Glomerular endothelial cell (primary cell): ENCODE measurements at regions not wholly inside any gene's neighbourhood (a gene's known extent, or its start where the extent isn't known, plus 50 kb on each side); places are given as distances from the start of the nearest gene placed in this dataset.

ENCODE experiments used
- DNase-seq: peaks from one replicate; pipeline ENCODE4 v3.0.0-alpha.2; 2011; ENCODE audit warnings: low read depth, low spot score; ENCODE audit errors: extremely low read depth

- DNase-seq = no peak
Observed at GRCh38 chr4:29521281-29521680, 1198.9 kb upstream of the PCDH7 start.

GRCh38 chr4:29536745-29537144, 1183.4 kb upstream of the PCDH7 start:
- no peak for DNase-seq

DNA sequence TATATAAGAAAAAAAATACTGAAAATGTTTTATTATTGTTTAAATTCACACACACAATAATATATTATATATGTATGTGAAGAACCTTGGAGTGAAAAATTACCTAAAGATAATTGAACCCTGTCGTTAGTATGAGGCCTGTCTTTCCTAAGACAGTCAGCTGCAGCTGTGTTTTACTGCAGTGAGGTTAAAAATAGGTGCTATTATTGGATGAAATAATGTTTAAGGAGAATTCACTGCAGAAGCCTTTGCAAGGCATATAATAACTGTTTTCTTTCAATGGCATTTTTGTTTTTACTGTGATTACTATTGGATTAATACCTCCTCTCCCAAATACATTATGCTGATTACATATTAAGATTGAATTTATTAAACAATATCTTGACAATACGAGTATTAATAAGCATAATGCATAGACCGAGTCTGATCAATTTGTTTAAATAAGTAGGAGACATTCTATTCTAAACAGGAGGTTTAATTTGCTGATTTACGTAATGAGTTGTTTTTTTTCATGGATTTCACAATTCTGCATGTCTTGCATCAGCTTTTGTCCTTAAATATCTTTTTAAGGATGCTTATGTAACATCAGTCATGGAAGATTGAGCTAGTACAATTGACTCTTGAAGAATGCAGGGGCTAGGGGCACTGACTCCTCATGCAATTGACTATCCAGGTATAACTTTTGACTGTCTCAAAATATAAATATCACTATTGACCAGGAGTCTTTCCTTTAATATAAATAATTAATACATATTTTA, 1181.1 kb upstream of the PCDH7 start:
- no peak for DNase-seq

GRCh38 chr4:29540439-29541102, 1179.6 kb upstream of the PCDH7 start:
- DNase-seq = no peak

GRCh38 chr4:29541757-29542156, 1178.4 kb upstream of the PCDH7 start:
- no peak for DNase-seq

DNA sequence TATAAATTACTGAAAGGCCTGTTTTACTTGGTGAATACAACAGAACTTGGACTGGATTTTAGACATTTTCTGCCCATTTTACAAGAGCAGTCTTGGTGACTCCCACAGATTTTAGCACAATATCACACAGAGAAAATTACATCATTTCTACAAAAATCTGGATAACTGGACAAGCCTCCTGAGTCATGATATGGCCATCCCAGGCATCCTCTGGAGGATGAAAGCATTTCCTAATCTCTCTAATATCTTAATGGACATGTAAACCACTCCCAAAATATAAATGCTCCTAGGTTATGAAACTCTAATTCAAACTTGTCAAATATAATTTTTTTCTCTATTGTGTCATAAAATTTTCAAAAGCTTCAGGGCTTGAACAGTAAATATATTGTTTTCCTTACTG, 1170.8 kb upstream of the PCDH7 start:
- DNase-seq = no peak

DNA sequence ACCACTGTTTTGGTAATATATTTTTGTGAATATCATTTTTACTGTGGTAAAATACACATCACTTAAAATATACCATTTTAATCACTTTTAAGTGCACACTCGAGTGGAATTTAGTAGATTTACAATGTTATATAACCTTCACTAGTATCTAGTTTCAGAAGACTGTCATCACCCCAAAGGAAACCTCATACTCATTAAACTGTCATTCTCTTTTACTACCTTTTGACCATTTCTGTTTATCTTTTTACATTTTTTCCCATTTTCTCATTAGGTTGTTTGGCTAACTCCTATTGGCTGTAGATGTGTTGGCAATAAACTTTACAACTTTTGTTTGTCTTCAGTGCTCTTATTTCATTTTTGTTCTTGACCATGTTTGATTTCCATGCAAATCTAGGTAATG, 1168.3 kb upstream of the PCDH7 start:
- no peak for DNase-seq

DNA sequence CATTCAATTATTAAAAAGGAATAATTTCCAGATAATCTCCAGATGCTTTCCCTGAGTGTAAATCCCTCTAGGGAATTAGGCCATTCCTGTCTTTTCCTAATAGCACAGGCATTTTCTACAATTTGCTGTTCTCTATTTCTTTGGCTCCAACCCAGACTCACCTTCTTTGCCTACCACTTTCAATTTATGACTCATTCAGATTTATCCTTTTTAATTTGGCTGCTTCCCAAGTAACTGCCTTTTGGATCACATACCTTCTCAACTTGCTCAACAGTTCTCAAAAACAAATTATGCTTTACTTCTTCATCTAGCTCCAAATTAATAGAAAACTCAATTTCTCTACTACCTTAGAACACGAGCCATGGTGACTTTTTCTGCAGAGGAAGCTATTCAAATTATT, 1166.3 kb upstream of the PCDH7 start:
- no peak for DNase-seq

DNA sequence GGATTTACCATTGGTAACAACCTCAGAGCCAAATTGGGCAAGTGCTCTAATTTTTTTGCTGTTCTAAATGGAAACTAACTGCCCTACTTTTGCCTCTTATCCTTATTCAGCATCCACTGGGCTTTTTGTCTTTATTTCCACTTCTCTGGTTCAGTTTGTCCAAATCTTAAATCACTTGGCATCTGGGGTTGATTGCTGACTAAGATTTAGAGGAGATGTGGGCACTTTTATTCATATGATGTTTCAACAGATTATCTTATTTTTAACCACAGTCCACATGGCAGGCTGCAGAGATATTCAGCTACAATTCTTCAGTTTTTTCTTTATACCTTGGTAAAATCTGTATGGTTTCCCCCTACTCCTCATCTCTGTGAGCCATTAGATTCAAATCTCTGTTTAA, 1161.4 kb upstream of the PCDH7 start:
- no peak for DNase-seq

DNA sequence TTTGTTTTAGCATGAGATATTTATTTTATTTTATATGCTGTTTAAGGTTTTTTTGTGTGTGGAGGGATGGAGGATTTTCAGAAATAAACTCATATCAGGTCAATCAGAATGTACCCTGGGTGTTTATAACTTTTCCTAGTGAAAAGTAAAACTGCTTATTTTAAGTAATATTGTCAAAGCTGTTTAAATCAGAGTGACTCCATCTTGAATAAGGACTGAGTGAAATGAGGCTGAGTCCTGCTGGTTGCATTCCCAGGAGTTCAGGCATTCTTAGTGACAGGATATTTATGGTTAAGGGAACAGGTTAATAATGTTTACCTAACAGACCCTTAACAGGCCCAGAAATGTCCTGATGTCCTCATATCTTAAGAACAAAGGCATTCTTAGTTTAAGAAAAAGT, 1160.9 kb upstream of the PCDH7 start:
- DNase-seq = no peak

GRCh38 chr4:29560452-29560851, 1159.7 kb upstream of the PCDH7 start:
- DNase-seq = no peak

DNA sequence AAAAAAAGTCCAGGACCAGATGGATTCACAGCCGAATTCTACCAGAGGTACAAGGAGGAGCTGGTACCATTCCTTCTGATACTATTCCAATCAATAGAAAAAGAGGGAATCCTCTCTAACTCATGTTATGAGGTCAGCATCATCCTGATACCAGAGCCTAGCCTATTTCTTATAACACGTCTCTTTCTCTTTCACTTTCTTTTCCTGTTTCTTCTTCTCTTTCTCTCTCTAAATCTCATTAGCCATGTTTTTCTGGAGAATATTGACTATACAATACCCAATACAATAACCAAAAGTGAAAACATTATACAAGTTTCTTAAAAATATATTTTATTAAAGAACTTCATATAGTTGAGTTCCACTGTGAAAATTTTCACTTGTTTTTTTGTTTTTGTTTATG, 1154.9 kb upstream of the PCDH7 start:
- DNase-seq = no peak

DNA sequence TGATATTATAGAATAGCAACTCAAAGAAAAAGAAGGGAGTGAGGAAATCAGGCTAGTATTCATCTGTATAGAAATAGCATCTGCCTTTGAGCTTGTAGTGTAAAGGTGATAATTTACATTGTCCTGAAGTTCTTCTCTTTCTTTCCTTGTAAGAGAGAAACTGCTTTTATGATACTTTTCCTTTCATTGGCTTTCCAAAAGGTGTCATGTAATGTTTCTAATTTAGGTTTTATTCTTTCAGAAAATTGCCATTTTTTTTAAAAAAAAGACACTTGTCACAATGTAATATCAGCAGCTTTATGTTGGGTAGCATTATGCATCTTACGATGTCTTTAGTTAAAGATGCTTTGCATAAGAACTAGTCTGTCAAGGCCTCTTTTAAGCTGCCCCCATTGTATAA, 1153.8 kb upstream of the PCDH7 start:
- no peak for DNase-seq

DNA sequence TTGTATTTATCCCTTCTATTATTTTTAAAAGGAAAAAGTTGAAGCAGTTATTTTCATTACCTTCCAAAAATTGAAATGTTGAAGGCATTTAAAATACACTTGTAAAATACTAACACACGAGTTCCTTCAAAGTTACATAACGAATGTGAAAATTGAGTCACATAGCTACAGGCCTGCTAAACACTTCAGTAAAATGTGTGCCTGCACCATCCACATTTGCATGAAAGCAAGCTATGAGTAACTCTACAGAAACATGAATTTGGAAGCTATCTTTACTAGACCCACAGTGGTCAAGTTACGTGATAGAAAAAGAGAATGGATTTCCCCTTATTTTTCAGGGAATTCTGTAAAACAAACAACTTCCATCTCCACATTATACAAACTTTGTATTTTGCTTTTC, 1148.8 kb upstream of the PCDH7 start:
- no peak for DNase-seq

GRCh38 chr4:29578329-29578728, 1141.8 kb upstream of the PCDH7 start:
- no peak for DNase-seq

DNA sequence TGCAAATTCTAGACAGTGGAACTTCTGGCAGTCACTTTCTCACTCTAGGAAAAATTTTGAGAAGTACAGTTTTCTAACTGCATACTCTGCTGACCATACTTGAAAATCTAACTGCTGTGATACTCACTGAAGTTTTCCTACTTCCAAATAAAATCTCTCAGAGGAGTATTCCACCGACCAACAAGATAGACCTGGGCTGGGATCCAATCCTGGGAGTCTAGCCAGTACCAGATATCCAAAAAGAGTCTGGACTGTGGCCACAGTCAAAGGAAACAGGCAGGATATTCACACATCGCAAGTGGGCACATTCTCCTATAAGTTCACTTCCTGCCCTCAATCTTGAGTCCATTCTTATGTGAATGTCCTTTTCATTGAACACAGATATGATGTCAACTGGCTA, 1138.7 kb upstream of the PCDH7 start:
- DNase-seq = no peak

GRCh38 chr4:29588617-29589016, 1131.6 kb upstream of the PCDH7 start:
- no peak for DNase-seq

DNA sequence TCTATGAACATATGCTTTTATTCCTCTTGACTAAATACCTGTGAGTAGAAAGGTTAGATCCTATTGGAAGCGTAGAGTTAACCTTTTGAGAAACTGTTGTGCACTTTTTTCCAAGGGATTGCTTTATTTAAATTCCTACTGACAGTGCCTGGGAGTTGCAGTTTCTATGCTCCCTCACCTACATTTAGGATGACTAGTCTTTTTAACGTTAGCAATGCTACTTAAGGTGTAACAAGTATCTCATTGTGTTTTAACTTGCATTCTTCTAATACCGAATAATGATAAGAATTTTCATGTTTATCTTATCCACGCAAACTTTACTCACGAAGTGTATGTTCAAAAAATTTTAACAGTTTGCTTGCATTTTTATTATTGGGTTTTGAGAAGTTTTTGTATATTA, 1123.9 kb upstream of the PCDH7 start:
- DNase-seq = no peak

- no peak for DNase-seq
Observed at GRCh38 chr4:29619168-29619567, 1101.0 kb upstream of the PCDH7 start.

DNA sequence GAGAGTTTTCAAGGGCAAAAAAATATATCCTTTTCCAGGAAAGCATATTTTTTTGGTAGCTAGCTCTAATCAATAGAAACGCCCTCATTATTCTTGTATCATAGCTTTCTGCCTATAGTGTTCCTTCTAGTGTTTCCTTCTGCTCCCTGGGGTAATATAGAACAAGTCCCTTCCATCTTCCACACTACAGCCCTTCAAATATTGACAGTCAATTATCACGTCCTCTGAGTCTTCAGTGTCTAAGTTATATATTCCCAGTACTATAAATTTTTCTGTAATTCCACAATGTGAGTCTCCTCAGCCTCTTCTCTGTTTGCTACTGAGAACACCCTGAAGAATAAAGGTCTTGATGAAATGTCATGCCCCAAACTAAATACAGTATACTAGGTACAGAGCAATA, 1088.0 kb upstream of the PCDH7 start:
- DNase-seq = no peak

- DNase-seq = no peak
Observed at GRCh38 chr4:29636961-29637360, 1083.2 kb upstream of the PCDH7 start.

DNA sequence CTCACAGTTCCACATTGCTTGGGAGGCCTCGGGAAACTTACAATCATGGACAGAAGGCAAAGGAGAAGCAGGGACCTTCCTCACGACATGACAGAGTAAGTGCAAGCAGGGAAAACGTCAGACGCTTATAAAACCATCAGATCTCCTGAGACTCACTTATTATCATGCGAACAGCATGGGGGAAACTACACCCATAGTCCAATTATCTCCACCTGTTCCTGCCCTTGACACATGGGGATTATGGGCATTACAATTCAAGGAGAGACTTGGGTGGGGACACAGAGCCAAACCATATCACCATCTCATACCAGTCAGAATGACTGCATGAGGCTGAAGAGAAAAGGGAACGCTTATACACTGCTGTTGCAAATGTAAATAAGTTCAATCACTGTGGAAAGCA, 1066.9 kb upstream of the PCDH7 start:
- no peak for DNase-seq

GRCh38 chr4:29680644-29681043, 1039.5 kb upstream of the PCDH7 start:
- DNase-seq = no peak
